ENCODE measurements at regions not wholly inside any gene's neighbourhood (a gene's known extent, or its start where the extent isn't known, plus 50 kb on each side); places are given as distances from the start of the nearest gene placed in this dataset.

DNA sequence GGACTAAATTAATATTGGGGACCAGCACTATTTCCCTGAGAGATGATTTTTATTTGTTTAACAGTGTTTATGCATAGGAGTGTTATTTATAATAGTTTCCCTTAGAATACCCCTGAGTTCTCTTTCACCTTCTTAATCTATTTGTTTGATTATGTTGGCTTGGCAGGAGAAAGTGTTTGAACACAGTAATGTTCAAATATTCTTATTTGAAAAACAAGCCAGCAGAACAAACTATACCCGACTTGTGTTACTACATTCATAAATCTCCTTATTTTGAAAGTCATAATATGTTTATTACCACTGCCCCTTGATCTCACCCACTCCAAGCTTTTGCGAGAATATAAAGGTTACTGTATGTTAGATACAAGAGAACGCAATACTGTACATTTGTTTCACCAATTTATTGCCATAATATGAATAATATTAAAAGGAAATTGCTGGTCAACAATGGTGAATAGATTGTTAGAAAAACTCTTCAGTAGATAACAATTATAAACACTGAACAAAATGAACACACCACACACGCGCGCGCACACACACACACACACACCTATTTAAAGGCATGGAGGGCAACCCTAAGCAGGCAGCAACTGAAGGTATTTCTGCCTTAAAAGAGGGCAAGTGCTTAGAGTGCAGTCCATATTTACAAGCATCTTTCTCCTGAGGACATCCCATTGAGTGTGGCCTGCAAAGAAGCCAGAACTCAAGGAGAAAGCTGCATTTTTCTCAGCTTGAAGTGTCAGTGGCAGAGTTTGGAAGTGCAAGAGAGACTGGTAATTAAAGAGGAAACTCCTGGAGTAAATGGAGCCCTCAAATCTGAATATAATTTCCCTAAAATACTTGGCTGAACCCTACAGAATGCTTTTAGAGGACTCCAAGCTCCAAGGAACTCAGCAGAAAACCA, 279.4 kb upstream of the MAN1A1 start:
- TF ChIP-seq, protein P1, sequence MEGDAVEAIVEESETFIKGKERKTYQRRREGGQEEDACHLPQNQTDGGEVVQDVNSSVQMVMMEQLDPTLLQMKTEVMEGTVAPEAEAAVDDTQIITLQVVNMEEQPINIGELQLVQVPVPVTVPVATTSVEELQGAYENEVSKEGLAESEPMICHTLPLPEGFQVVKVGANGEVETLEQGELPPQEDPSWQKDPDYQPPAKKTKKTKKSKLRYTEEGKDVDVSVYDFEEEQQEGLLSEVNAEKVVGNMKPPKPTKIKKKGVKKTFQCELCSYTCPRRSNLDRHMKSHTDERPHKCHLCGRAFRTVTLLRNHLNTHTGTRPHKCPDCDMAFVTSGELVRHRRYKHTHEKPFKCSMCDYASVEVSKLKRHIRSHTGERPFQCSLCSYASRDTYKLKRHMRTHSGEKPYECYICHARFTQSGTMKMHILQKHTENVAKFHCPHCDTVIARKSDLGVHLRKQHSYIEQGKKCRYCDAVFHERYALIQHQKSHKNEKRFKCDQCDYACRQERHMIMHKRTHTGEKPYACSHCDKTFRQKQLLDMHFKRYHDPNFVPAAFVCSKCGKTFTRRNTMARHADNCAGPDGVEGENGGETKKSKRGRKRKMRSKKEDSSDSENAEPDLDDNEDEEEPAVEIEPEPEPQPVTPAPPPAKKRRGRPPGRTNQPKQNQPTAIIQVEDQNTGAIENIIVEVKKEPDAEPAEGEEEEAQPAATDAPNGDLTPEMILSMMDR (conservative IDR thresholded peaks at IDR 0.05), result no peak; the same call in 1 of the 2 replicates
- TF ChIP-seq ZFX (IDR thresholded peaks at IDR 0.05), result no peak

Measured in C4-2B (cell line).